Limb (tissue), 2 donors: ENCODE measurements at regions not wholly inside any gene's neighbourhood (a gene's known extent, or its start where the extent isn't known, plus 50 kb on each side); places are given as distances from the start of the nearest gene placed in this dataset.
"Not testable (repeated sequence)": the region's sequence is repeated elsewhere in the genome, so short reads cannot be mapped to it uniquely, and the experiment has no call there.

Experiments used
- DNase-seq, 2 donors: peaks; one replicate each; pipeline ENCODE4 v3.0.0-alpha.2; 2016; ENCODE audit errors: extremely low spot score in 2 of 2

DNA sequence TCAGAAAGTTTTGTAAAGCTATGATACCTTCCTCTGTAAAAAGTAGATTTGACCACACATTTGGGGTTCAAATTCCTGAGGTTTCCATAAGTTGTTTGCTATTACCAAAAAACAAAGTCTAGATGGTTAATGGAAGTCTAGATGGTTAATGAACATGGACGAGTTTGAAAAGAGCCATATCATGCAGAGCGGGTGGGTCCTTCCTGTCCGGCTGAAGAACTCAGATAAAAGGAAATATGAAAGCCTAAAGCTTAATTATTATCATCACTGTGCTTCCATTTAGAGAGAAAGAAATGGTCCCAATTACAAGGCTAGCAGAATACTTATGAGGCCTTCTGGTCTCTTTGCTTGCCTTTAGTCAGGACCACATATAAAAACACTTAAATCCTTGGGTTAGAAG is 132.1 kb upstream of the SATB1 start:
- DNase-seq: no peak

DNA sequence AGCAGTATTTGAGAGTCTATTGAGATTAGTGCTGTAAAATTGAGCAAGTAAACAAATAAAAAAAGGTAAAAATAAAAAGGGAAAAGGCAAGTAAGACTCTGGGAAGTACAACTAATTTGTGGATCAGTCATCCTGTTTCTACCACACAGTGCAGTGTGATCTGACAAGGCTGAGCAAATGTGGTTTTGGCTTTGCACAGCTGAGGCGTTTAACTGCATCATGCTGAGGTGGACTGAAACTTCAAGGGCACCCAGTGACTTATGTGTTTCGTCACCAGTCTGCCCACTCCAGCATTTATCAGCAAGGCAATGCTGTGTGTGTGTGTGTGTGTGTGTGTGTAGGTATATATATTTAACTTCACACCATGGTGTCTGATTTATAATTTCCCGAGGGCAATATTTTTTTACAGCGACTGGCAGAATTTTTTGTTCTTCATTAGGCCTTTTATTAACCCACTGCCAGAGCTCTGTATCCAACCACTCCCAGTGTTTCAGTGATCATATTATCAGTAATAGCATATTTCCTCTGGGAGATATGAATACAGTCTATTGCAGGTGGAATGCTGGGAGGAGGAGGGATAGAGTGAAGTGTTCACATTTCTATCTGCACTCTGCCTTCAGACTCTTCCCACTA is 131.5 kb upstream of the SATB1 start:
- DNase-seq: no peak

DNA sequence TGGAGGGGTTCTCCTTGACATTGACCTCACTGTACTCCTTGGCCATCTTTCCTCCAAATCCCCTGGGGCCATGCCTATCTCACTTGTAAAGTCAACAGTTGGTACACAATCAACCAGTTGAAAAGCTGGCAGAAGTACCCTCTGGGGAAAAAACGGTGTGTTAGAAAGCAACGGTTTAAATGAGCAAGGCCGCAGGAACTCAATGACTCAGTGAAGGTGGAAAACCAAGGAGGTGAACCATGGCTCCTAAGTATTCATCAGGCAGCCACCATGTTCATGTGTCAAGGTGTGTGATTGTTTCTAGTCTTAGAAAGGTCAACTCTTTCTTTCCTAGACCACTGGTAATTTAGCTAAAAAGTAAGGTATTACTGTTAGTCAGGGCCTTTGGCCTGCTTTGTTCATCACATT is 130.9 kb upstream of the SATB1 start:
- no peak for DNase-seq

DNA sequence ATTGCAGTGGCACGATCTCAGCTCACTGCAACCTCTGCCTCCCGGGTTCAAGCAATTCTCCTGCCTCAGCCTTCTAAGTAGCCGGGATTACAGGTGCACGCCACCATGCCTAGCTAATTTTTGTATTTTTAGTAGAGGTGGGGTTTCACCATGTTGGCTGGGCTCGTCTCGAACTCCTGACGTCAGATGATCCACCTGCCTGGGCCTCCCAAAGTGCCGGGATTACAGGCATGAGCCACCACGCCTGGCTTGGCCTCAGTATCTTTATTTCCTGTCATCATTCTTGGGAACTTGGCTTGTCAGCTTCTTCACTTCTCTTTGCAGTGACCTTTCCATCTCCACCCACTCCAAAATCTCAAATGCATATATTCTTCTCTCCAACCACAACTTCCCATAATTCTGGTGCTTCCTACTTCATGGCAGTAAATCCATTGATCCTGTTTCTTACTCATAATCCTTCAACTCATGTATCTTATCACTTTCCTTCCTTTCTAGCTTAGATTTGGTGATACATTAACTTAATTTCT is 127.5 kb upstream of the SATB1 start:
- DNase-seq: not testable (repeated sequence)

DNA sequence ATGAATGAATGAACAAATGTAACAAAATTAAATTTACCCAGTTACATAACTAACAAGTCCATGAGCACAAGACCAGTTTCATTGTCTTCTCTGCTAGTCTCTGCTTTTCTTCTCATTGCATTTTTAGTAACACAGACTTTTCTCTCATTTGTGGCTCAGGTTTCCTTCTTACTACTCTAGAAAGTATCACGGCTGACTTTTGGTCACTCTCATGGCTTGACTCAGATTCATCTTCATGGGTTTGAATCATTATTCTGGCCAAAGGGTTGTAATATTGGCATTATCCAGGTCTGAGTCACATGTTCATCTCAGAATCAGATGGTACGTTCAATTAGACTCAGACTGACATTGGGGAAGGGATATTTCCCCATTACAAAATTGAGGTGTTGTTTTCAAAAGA is 121.5 kb upstream of the SATB1 start:
- no peak for DNase-seq

DNA sequence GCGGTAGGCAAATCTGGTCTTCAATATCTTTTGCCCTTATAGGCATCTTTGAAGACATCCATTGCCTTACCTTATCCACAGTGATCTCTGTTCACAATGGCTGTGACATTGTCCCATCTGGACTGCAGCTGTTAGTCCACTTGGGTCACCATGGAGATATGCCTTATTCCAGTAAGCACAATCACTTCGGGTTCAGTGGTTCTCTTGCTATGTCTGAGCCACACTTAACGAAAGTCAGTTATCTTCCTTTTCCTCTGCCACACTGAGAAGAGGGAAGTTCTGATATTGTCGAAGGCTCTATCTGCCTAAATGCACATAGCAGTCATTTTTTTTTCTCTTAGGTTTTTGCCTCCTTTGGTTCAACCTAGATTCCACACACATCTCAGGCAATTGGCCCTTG is 119.0 kb upstream of the SATB1 start:
- no peak for DNase-seq

DNA sequence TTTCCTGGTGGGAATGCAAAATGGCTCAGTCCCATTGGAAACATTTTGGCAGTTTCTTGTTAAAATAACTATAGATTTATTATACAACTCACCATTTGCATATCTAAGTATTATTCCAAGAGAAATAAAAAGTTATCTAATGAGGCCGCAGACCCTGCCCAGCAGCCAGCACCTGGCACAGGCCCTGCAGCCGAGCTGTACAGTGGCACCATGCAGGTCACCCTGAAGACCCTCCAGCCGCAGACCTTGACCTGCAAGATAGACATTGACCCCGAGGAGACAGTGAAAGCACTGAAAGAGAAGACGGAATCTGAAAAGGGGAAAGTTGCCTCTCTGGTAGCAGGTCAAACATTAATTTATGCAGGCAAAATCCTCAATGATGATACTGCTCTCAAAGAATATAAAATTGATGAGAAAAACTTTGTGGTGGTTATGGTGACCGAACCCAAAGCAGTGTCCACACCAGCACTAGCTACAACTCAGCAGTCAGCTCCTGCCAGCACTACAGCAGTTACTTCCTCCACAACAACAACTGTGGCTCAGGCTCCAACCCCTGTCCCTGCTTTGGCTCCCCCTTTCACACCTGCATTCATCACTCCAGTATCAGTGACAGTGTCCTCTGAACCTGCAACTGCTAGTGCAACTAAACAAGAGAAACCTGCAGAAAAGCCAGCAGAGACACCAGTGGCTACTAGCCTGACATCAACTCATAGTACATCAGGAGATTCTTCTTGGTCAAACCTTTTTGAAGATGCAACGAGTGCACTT is 113.5 kb upstream of the SATB1 start:
- DNase-seq: no peak

DNA sequence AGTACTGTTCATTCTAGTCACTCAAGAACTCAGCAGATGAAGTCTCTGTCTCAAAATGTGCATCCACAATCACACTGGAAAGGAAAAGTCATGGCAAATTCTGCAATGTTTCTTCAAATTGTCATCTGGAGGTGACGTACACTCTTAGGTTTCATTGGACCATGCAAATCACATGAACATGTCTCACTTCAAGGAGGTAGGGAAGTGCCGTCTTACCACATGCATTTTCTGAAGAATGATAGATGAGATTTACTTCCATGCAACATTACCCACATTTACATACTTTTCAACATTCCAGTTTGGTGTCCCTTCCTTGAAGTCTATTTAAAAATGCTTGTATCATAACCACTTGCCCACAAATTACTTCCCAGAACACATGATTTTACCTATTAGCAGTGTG is 107.9 kb upstream of the SATB1 start:
- no peak for DNase-seq

DNA sequence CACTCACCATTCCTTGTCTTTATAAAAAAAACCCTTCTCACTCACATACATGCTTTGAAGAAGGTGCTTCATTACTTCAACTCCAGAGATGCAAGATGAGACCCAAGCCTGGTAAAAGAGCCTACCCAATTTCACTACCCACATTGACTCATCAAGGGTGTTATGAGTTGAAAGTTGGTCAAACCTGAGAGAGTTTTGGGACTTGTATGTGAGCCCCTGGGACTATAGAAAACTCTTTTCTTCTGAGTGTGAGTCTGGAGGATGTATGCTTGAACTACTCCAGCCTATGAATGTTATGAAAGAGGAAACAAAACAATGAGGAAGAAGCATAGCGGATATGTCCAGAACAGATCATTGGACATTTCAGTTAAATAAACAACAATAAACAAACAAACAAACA is 106.5 kb upstream of the SATB1 start:
- no peak for DNase-seq

DNA sequence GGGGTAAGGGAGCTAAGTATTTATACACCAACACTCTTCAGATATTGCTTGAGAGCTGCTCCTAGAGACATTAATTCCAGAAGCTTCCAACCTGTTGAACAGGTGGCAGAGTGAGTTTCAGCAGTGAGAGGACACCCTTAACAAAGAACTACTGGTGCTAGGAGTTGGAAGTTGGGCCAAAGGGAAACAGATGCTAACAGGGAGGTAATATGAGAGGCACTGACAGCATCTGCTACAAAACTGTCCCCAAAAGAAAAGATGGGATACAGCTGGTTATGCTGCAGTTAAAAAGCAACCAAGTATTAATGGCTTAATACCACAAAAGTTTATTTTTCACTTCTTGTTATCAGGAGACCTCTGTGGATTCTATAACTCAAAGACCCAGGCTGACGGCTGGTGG is 104.5 kb upstream of the SATB1 start:
- no peak for DNase-seq

DNA sequence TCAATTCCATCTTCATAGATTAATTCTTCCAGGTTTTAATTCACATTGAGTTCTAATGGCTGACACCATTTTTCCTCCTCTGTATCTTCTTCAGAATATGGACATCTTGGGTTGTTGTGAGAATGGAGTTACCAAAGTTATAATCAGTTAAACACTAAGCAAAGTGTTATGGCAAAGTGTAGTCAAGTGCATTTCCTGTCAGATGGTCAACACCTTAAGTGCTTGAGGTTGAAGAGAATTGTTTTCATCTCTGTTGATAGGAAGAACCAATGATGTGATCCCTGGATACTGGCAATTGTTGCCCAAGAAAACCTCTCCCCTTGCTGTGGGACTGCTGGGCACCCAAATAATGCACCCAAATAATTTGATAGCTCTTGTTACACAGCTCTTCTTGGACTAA is 102.6 kb upstream of the SATB1 start:
- no peak for DNase-seq

DNA sequence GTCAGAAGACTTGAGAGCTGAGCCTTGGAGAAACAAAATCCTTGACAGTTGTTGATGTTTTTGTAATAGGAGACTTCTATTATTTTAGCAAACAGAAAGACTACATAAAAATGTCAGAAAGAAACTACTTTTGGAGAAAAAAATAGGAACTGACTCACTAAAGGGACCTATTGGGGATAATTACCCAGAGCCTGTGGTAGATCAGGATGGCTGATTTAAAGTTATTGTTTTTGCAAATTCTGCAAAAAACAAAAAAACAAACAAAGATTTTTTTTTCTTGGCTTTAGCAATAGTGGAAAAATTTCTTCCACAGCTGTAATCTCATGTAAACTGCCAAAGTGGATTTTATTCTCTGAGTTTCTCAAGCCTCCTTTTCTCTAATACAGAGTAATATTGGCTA is 101.5 kb upstream of the SATB1 start:
- DNase-seq: no peak

DNA sequence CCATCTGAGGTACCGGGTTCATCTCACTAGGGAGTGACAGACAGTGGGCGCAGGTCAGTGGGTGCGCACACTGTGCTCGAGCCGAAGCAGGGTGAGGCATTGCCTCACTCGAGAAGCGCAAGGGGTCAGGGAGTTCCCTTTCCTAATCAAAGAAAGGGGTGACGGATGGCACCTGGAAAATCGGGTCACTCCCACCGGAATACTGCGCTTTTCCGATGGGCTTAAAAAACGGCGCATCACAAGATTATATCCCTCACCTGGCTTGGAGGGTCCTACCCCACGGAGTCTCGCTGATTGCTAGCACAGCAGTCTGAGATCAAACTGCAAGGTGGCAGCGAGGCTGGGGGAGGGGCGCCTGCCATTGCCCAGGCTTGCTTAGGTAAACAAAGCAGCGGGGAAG is 91.0 kb upstream of the SATB1 start:
- not testable (repeated sequence) for DNase-seq

DNA sequence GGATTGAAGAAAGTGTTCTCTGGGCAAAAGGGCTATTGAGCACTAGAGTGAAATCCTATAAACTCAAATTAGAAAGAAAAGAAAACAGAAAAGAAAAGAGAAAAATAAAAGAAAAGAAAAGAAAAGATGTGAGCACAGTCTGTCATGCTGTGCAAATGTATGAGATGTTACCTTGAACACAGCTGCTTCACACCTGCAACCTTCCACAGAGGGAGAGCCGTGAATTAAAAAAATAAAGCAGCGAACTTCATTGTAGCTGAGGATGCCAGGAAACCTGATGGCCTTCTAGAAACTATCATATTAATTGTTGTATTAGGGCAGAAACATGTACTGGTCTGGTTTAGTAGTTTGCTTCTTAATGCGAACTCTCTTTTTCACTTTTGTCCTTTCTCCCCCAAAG is 88.0 kb upstream of the SATB1 start:
- DNase-seq: no peak

DNA sequence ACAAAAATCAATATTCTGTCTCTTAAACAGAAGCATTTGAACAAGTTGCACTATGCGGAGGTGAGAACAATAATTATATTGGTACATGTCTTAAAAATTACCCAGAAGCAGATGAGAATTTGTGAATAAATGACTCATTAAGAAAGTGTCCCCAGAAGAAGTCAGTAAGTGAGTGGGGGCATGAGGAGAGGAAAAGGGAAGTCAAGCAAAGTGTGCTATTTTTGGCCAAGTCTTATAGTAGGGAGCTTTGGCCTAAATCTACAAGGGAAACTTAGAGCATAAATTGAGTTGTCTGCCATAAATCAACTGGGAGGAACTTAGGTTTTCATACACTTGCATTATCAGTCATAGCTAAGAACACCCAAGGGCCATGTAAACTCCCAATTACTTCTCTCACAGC is 86.9 kb upstream of the SATB1 start:
- no peak for DNase-seq

DNA sequence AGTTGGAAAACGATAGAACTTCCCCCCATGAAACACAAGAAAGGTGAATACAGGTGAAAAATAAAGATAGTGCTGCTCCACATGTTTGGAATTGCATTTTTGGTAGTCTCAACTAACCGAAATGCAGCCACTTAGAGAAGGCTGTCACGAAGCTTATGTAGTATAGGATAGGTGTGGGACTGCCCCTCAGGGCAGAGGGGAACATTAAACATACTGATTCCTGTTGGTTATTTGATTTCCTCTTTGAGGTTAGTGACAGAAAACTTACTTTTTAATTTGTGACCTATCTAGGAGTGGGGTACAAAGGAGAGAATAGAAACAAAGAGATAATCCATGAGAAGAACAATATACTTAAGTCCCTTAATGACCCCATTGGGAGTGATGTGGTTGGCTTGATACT is 85.8 kb upstream of the SATB1 start:
- no peak for DNase-seq

DNA sequence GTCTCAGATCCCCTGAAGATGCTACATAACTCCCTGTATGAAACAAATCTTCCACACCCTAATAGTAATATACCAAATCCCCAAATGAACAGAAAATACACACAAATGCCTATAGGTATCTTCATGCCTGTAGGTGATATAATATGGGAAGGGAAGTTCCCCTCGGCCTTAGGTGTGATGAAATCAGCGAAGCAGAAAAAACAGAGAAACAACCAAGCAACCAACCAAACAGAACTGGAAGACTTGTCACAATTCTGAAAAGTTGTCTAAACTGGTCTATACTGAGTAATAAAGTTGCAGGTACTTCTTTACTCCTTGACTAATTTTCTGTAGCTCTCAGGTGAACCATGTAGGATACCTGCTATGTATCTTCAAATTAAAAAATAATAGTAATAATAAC is 82.2 kb upstream of the SATB1 start:
- DNase-seq: no peak

DNA sequence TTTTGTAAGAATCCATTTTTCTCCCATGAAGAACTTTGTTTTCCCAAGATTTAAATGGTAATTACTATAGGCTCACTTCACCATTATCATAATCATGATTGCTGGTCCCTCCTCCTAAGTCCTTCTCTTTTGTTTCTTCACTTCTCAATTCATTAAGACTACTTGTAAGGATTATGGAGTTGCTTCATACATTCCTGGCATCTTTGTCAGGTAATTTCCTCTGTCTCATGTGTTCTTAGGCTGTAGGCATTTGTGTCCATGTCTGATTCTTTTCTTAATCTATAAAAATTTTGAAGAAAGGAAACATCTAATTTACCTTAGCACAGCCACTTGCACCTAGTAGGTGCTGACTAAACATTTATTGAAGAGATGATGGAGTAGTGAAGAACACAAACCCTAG is 79.9 kb upstream of the SATB1 start:
- DNase-seq: no peak

DNA sequence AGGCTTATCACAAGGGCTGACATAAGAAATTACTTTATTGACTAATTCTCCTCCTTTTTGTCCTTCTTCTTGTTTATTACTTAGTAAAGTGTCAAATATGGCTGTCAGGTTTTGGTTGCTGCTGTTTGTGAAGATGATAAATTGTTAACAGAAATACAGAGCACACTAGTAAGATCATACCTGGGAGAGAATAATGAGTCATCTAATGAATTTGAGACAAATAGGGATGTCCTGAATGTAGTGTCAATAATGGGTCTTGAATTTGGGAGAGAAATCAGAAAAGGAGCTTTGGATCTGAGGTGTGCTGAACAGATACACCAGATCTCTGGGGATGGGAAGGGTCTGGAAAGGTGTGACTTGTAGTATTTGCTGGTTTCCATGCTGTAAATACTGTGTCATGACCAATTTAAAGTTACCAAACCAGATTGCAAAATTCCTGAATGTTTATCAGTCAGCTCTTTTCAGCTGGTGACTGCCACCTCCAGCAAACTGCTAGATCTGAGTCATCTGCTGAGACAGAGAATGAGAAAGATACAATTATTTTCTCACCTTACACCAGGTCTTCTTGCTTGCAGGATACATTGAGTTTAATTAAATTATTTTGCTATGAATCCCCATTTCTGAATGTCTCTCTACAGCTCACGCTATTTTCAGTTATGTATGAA is 76.7 kb upstream of the SATB1 start:
- DNase-seq: no peak

DNA sequence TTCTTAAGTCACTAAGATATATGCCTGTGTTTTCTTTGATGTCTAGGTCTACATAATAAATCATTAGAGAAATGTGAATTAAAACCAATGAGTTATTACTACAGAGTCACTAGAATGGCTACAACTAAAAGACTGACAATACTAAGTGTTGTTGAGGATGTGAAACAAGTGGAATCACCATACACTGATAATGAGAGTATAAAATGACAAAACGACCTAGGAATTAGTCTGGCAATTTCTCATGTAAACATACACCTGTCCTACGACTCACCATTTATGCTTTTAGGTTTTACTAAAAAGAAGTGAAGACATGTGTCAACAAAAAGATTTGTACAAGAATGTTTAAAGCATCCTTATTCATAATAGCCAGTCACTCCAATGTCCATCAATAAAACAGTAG is 75.2 kb upstream of the SATB1 start:
- DNase-seq: no peak

DNA sequence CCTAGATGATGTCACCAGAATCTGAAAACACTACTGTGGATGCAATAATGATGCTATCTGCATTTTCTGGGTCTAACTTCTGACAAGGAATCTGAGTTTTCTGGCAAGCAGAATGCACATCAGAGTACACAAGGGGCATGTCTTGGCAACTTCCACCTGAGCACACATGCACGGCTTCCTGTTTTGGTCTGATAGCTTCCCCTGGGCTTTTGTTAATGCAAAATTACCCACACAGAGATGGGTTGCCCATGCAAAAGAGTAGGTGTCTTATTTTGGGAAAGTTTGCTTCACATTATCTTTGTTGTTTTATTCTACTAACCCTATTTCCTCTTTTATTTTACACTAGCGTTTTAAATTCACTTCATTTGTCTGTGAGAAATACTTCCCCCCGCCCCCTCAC is 74.2 kb upstream of the SATB1 start:
- no peak for DNase-seq

DNA sequence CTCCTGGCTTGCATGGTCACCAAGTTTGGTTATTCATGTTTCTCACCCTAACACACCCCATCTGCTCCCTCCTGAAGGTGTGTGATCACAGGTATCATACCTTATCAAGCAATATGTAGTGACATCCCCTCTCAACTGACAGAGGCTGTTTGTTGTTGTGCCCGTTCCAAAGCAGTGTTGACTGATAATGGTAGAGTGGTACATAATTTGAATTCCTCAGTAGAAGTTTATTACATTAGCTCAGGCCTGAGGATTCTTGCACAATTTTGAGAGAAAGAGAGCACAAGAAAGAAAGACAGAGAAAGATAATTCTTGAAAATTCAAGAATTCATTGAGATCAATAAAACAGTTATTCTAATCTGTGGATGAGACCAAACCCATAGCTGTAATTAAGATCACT is 69.1 kb upstream of the SATB1 start:
- DNase-seq: no peak

DNA sequence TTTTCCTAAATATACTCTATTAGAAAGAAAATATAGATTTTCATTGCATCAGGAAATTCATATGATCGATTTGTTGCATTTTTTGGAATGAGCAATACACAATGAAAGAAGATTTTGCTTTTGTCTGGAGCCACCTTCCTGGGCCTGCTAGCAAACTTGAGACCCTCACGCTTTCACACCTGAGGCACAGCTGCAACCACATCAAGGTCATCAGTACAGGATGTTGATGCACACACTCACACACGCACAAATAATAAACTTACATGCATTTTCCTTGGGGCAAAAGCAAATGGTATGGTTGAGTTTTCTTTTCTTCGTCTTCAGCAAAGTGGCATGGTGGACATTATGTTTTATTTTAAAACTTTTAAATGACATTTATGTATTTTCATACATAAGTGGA is 64.8 kb upstream of the SATB1 start:
- DNase-seq: no peak
